ENCODE measurements at regions not wholly inside any gene's neighbourhood (a gene's known extent, or its start where the extent isn't known, plus 50 kb on each side); places are given as distances from the start of the nearest gene placed in this dataset.

GRCh38 chr6:169387809-169388383 is 134.2 kb upstream of the THBS2 start:
- TF ChIP-seq RFX5 (IDR thresholded peaks at IDR 0.05; ENCODE audit: low read length), result no peak
- TF ChIP-seq SIN3A (IDR thresholded peaks at IDR 0.05; ENCODE audit: borderline replicate concordance, low read depth, low read length), result no peak
- TF ChIP-seq NFIC (IDR thresholded peaks at IDR 0.05; ENCODE audit: borderline replicate concordance), result no peak
- no peak for TF ChIP-seq CTCF (IDR thresholded peaks at IDR 0.05)
- no peak for TF ChIP-seq EP300 (IDR thresholded peaks at IDR 0.05; ENCODE audit: borderline replicate concordance in 1 of 2, low read depth in 1 of 2, low read length in 1 of 2)
- no peak for TF ChIP-seq TEAD4 (IDR thresholded peaks at IDR 0.05; ENCODE audit: borderline replicate concordance, insufficient read depth)
